ENCODE measurements at regions not wholly inside any gene's neighbourhood (a gene's known extent, or its start where the extent isn't known, plus 50 kb on each side); places are given as distances from the start of the nearest gene placed in this dataset.

- DNase-seq (ENCODE audit: extremely low read depth, low read depth) = no peak
- TF ChIP-seq, protein P1, sequence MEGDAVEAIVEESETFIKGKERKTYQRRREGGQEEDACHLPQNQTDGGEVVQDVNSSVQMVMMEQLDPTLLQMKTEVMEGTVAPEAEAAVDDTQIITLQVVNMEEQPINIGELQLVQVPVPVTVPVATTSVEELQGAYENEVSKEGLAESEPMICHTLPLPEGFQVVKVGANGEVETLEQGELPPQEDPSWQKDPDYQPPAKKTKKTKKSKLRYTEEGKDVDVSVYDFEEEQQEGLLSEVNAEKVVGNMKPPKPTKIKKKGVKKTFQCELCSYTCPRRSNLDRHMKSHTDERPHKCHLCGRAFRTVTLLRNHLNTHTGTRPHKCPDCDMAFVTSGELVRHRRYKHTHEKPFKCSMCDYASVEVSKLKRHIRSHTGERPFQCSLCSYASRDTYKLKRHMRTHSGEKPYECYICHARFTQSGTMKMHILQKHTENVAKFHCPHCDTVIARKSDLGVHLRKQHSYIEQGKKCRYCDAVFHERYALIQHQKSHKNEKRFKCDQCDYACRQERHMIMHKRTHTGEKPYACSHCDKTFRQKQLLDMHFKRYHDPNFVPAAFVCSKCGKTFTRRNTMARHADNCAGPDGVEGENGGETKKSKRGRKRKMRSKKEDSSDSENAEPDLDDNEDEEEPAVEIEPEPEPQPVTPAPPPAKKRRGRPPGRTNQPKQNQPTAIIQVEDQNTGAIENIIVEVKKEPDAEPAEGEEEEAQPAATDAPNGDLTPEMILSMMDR (IDR thresholded peaks at IDR 0.05; ENCODE audit: low read depth, low read length) = no peak
Measured at GRCh38 chr20:40565682-40566040, 123.4 kb downstream of the MAFB start.

- TF ChIP-seq, protein P1 (IDR thresholded peaks at IDR 0.05; ENCODE audit: low read depth, low read length) = no peak
- no peak for DNase-seq (ENCODE audit: extremely low read depth, low read depth)
Measured at GRCh38 chr20:40565001-40565681, 123.9 kb downstream of the MAFB start.

- DNase-seq (ENCODE audit: extremely low read depth, low read depth) = no peak
- TF ChIP-seq, protein P1 (IDR thresholded peaks at IDR 0.05; ENCODE audit: low read depth, low read length) = no peak
Measured at GRCh38 chr20:40563296-40563950, 125.6 kb downstream of the MAFB start.

GRCh38 chr20:40562031-40562430, 127.0 kb downstream of the MAFB start:
- TF ChIP-seq, protein P1 (IDR thresholded peaks at IDR 0.05; ENCODE audit: low read depth, low read length) = no peak
- DNase-seq (ENCODE audit: extremely low read depth, low read depth) = no peak

DNA sequence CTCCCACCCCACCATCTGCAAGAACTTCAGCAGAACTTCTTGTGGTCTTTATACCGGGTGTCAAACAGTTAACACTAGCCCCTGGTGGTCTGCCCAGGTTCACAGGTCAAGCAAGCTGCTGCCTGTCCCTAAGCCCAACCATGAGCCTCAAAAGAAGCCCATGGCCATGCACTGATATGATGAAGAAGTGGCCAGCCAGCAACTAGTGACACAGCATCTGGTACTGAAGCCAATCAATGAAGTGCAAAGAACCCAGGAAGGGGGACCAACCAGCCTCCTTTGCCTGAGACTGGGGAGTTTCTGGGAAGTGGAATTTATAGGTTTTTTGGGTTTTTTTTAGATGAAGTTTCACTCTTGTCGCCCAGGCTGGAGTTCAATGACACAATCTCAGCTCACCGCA, 127.8 kb downstream of the MAFB start:
- DNase-seq (ENCODE audit: extremely low read depth, low read depth) = no peak
- TF ChIP-seq, protein P1 (IDR thresholded peaks at IDR 0.05; ENCODE audit: low read depth, low read length) = no peak

- TF ChIP-seq, protein P1 (IDR thresholded peaks at IDR 0.05; ENCODE audit: low read depth, low read length) = no peak
- DNase-seq (ENCODE audit: extremely low read depth, low read depth) = no peak
Measured at GRCh38 chr20:40558212-40558611, 130.8 kb downstream of the MAFB start.

DNA sequence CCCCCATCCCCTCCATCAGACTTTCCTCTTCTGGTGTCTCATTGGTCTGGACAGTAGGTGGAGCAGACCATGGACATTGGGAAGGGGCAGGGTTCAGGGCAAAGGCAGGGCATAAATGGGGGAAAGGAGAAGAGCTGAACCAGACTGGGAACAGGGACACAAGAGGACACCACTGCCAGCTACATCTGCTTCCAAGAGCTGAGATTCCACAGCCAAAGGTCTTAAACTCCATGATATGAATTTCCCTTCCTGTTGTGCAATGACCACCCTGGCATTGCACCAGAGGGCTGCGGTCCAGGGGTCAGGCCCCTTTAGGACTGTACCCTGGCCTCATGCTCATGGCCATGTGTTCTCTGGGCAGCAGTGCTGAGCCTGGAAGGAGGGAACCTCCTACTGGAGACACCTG, 137.9 kb downstream of the MAFB start:
- DNase-seq (ENCODE audit: extremely low read depth, low read depth) = no peak
- TF ChIP-seq, protein P1 (IDR thresholded peaks at IDR 0.05; ENCODE audit: low read depth, low read length) = no peak
